ENCODE measurements at regions not wholly inside any gene's neighbourhood (a gene's known extent, or its start where the extent isn't known, plus 50 kb on each side); places are given as distances from the start of the nearest gene placed in this dataset.

- Histone ChIP-seq H3K27ac (ENCODE audit: low read depth, low read length) (peak overlapping the region; percentile 24), H3K36me3 (ENCODE audit: control insufficient read depth, insufficient read depth, low read length) (no peaks in the 10 kb centered on the region), H3K9me3 (ENCODE audit: control insufficient read depth, low read length) (no peaks in the 10 kb centered on the region), H3K4me1 (ENCODE audit: control insufficient read depth, insufficient read depth, low read length) (no peaks in the 10 kb centered on the region), H3K9ac (ENCODE audit: extremely low read depth, low read length, poor library complexity, severe bottlenecking) (no peak overlapping the region), H3K27me3 (ENCODE audit: control insufficient read depth, insufficient read depth, low read length, poor library complexity, severe bottlenecking) (no peaks in the 10 kb centered on the region), H3K4me3 (ENCODE audit: low read length) (no peak overlapping the region)
- DNase-seq = no peak
- Mint-ChIP-seq H3K27me3 (ENCODE audit: insufficient read depth) (no peaks in the 10 kb centered on the region), H3K27ac (no peak overlapping the region), H3K9me3 (no peaks in the 10 kb centered on the region), H3K36me3 (ENCODE audit: low read depth) (no peaks in the 10 kb centered on the region), H3K4me1 (no peaks in the 10 kb centered on the region), H3K4me3 (no peak overlapping the region)
- 83 to 88% methylated on average over 1 to 3 of the region's 3 CpGs for WGBS, 2 experiments (ENCODE audit: insufficient coverage in 1 of 2, insufficient read length in 1 of 2)
- TF ChIP-seq, protein P1, sequence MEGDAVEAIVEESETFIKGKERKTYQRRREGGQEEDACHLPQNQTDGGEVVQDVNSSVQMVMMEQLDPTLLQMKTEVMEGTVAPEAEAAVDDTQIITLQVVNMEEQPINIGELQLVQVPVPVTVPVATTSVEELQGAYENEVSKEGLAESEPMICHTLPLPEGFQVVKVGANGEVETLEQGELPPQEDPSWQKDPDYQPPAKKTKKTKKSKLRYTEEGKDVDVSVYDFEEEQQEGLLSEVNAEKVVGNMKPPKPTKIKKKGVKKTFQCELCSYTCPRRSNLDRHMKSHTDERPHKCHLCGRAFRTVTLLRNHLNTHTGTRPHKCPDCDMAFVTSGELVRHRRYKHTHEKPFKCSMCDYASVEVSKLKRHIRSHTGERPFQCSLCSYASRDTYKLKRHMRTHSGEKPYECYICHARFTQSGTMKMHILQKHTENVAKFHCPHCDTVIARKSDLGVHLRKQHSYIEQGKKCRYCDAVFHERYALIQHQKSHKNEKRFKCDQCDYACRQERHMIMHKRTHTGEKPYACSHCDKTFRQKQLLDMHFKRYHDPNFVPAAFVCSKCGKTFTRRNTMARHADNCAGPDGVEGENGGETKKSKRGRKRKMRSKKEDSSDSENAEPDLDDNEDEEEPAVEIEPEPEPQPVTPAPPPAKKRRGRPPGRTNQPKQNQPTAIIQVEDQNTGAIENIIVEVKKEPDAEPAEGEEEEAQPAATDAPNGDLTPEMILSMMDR (conservative IDR thresholded peaks at IDR 0.05) = no peak
Observed at GRCh38 chr2:185219981-185220380, 518.6 kb upstream of the FSIP2 start.

DNA sequence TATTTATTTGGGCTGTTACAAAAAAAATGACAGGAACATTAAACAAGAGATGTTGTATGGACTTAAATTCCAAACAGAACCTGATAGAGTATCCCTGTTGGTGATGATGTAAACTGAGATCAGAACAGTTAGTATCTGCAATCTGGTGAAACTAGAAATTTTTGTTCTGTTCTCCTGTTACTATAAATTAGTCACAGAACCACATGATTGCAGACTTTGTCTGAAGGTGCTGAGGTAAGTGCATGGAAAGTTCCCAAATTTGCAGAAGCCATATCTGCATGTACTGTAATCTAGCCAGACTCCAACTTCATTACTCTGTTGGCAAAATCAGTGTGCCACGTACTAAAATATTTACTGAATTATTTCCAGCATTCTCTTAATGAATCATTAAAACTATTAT lies 516.3 kb upstream of the FSIP2 start:
- Histone ChIP-seq H3K4me3 (ENCODE audit: low read length) (no peak overlapping the region), H3K4me1 (ENCODE audit: control insufficient read depth, insufficient read depth, low read length) (no peaks in the 10 kb centered on the region), H3K27me3 (ENCODE audit: control insufficient read depth, insufficient read depth, low read length, poor library complexity, severe bottlenecking) (no peaks in the 10 kb centered on the region), H3K36me3 (ENCODE audit: control insufficient read depth, insufficient read depth, low read length) (no peaks in the 10 kb centered on the region), H3K27ac (ENCODE audit: low read depth, low read length) (no peak overlapping the region), H3K9me3 (ENCODE audit: control insufficient read depth, low read length) (no peaks in the 10 kb centered on the region), H3K9ac (ENCODE audit: extremely low read depth, low read length, poor library complexity, severe bottlenecking) (no peak overlapping the region)
- DNase-seq = no peak
- Mint-ChIP-seq H3K4me1 (no peaks in the 10 kb centered on the region), H3K27ac (no peak overlapping the region), H3K27me3 (ENCODE audit: insufficient read depth) (no peaks in the 10 kb centered on the region), H3K4me3 (no peak overlapping the region), H3K36me3 (ENCODE audit: low read depth) (no peaks in the 10 kb centered on the region), H3K9me3 (no peaks in the 10 kb centered on the region)
- TF ChIP-seq, protein P1 (conservative IDR thresholded peaks at IDR 0.05) = no peak
- 67% methylated on average over 1 of the region's 1 CpG; no CpG with 5 or more reads in 1 of the 2 experiments for WGBS, 2 experiments (ENCODE audit: insufficient coverage in 1 of 2, insufficient read length in 1 of 2)

GRCh38 chr2:185227391-185227790 lies 511.2 kb upstream of the FSIP2 start:
- H3K27me3 ChIP-seq (ENCODE audit: control insufficient read depth, insufficient read depth, low read length, poor library complexity, severe bottlenecking) = no peaks in the 10 kb centered on the region
- Mint-ChIP-seq H3K4me3 (no peak overlapping the region), H3K4me1 (no peaks in the 10 kb centered on the region), H3K27me3 (ENCODE audit: insufficient read depth) (no peaks in the 10 kb centered on the region), H3K9me3 (no peaks in the 10 kb centered on the region), H3K36me3 (ENCODE audit: low read depth) (no peaks in the 10 kb centered on the region), H3K27ac (no peak overlapping the region)
- no peaks in the 10 kb centered on the region for H3K36me3 ChIP-seq (ENCODE audit: control insufficient read depth, insufficient read depth, low read length)
- H3K4me3 ChIP-seq (ENCODE audit: low read length) = no peak overlapping the region
- DNase-seq = no peak
- 89 to 100% methylated on average over 1 to 3 of the region's 3 CpGs for WGBS, 2 experiments (ENCODE audit: insufficient coverage in 1 of 2, insufficient read length in 1 of 2)
- no peaks in the 10 kb centered on the region for H3K4me1 ChIP-seq (ENCODE audit: control insufficient read depth, insufficient read depth, low read length)
- H3K9ac ChIP-seq (ENCODE audit: extremely low read depth, low read length, poor library complexity, severe bottlenecking) = no peak overlapping the region
- TF ChIP-seq, protein P1 (conservative IDR thresholded peaks at IDR 0.05) = no peak
- no peak overlapping the region for H3K27ac ChIP-seq (ENCODE audit: low read depth, low read length)
- H3K9me3 ChIP-seq (ENCODE audit: control insufficient read depth, low read length) = no peaks in the 10 kb centered on the region
